Right forelimb (tissue), 1 donor: ENCODE measurements at regions not wholly inside any gene's neighbourhood (a gene's known extent, or its start where the extent isn't known, plus 50 kb on each side); places are given as distances from the start of the nearest gene placed in this dataset.
A peak's percentile ranks its signal among the peaks of the same experiment; 100 is the strongest.
"Not testable (repeated sequence)": the region's sequence is repeated elsewhere in the genome, so short reads cannot be mapped to it uniquely, and the experiment has no call there.

Source experiments
- DNase-seq: peaks from one replicate; pipeline ENCODE4 v3.0.0-alpha.2; 2018

- no peak for DNase-seq
These were observed 50.4 kb downstream of the KATNIP start for GRCh38 chr16:27600381-27600780.

GRCh38 chr16:27602103-27602502, 52.2 kb downstream of the KATNIP start:
- DNase-seq = no peak

DNA sequence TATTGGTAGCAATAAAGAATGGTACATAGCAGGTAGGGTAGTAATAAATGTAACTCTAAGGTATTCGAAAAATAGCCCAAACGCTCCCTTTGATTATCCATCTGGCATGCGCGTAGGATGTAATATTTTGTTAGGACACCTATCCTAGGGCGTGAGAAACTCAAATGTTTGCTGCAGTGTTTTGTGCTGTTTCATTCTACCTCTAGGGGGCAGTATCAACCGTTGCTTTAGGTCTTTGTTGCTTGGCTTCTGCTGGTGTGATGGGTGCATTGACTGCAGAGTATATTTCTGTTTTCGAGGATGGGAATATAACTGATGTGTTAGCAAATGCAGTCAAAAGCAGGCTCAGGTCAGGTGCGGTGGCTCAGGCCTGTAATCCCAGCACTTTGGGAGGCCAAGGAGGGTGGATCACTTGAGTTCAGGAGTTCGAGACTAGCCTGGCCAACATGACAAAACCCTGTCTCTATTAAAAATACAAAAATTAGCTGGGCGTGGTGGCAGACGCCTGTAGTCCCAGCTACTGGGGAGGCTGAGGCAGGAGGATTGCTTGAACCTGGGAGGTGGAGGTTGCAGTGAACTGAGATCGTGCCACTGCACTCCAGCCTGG, 55.7 kb downstream of the KATNIP start:
- DNase-seq = not testable (repeated sequence)

GRCh38 chr16:27611340-27611739, 61.4 kb downstream of the KATNIP start:
- no peak for DNase-seq

DNA sequence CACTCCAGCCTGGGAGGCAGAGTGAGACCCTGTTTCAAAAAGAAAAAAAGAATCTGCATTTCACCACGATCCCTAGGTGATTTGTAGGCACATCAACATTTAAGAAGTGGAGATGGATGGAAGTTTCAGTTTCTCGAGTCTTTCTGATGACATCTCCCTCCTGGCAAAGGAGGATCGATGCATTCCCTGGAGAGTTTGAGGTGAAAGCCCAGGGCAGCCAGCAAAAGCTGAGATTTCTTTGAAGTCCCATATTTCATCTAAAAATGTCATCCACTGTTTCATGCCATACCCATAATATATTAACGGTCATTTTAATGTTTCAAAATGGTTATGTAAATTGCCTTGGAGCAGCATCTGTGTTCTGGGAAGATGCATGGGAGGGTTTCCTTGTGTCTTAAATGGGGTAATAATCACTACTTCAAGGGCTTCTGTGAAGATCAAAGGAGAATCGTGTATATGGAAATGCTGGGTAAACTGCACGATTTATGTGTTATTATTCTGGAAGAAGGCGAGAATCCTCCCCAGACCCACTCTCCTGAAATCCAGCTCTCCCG, 63.4 kb downstream of the KATNIP start:
- no peak for DNase-seq

DNA sequence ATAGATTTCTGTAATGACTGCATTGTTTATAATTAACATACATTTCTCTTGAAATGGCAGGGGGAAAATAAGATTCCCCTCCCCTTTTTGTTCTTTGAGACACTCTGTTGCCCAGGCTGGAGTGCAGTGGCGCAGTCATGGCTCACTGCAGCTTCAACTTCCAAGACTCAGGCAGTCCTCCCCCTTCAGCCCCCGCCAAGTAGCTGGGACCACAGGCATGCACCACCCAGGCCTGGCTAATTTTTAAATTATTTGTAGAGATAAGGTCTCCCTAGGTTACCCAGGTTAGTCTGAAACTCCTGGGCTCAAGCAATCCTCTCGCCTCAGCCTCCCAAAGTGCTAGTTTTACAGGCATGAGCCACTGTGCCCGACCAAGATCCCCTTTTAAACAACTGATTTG, 67.7 kb downstream of the KATNIP start:
- no peak for DNase-seq

- no peak for DNase-seq
These were observed 68.2 kb downstream of the KATNIP start for GRCh38 chr16:27618165-27618564.

DNA sequence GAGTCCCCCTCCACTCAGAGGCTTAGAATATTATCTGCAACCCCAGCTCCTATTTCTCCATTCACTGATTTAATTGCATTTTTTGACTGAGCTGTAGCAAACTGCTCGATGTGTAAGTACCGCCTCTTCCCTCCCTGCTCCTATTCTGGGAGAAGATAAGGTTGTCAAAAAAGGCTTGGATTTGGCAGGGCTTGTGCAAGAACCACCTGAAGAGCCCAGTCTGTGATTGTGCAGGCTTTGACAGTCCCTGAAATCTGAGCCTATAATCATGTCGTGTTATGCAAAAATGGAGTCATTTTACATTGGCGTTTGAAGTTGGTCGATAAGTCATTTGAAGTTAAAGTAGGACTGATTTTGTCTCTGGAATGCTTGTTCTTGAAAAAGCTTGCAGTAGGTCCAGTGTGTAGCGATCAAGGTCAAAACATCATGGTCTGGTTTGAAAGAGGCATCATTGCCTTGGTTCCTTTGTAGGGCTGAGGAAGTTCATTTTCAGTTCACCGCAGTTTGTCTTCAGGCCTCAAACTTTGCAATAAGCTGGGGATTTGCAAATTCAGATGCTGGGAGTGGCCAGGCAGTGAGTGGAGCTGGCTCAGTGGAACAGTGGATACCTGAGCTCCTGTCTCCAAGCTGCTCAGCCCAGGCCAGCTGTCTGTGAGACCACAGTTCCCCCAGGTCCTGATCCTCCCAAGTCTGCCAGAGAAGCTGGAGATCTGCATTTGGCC, 68.8 kb downstream of the KATNIP start:
- DNase-seq = peak; percentile 47

DNA sequence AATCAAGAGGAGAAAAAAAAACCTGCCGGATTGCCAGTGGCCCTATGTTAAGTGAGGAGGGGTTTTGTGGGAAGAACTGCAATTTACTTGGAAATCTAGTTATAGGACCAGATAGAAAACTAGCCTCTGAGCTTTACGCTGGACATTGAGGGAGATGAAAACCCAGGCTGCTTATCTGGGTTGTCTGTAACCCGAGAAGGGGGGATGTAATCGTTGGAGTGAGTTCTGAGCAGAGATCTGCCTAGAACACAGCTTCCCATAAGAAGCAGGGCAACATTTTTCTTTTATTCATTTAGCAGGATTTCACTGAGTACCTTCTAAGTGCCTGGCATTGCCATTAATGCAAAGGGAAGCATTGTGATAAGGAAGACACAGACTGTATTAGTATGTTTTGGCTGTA, 70.6 kb downstream of the KATNIP start:
- DNase-seq = no peak

DNA sequence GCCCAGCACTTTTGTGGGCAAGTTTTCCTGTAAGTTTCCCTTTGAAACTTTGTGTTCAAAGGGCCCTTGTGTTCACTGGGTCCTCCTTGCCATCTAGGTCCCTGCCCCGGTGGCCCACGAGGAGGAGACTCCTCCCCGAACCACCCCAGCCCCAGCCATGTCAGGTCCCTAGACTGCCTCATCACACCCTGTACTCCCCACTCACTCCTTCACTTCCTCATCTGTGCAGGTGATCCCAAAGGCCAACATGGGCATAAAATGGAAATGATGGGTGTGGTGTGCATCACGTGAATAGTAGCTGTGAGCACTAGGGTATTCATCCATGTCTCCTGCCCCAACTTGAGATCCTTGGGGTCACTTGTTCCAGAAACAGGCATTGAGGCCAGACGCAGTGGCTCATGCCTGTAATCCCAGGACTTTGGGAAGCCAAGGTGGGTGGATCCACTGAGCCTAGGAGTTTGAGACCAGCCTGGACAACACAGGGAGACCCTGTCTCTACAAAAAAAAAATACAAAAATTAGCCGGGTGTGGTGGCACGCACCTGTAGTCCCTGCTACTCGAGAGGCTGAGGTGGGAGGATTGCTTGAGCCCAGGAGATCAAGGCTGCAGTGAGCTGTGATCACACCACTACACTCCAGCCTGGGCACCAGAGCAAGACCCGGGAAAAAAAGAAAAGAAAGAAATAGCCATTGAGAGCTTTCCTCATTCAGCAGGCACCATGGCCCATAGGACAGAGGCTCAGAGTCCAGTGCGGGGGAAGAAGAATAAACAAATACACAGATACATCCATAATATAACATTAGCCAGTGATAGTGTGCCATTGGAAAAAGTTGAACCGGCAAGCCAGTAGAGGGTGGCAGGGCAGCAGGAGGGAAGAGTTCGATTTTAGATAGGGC, 74.5 kb downstream of the KATNIP start:
- no peak for DNase-seq

DNA sequence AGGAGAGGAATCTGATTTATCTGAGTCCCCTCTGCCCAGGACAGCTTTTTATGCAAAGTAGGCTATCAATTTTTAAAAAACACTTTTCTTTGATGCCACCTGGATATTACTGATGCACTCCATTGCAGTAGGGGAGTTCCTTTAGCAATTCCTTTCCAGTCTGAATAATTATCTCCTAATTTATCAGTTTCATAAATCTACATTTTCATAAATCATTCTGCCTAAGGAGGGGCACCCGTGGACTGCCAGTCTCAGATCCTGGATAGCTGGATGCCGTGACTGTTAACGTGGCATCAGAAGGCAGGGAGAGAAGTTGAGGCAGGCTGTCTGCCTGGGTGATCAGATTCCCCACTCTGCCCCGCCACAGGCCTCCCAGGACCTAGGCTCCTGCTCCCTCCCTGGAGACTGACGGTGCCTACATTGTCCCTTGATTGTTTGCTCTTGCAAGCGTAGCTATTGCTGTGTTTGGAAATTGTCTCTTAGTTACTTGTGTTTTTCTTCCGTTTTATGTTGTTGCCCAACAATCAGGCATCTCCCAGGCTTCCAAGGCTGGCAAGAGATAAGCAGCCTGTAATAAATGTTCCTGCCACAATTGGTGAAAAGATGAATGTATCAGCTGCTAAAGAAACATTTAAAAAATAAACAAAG, 75.2 kb downstream of the KATNIP start:
- DNase-seq = no peak

- no peak for DNase-seq
These were observed 77.2 kb downstream of the KATNIP start for GRCh38 chr16:27627136-27627535.

- DNase-seq = peak; percentile 58
These were observed 78.4 kb downstream of the KATNIP start for GRCh38 chr16:27628241-27628942.

- DNase-seq = not testable (repeated sequence)
These were observed 79.1 kb downstream of the KATNIP start for GRCh38 chr16:27628943-27629462.

DNA sequence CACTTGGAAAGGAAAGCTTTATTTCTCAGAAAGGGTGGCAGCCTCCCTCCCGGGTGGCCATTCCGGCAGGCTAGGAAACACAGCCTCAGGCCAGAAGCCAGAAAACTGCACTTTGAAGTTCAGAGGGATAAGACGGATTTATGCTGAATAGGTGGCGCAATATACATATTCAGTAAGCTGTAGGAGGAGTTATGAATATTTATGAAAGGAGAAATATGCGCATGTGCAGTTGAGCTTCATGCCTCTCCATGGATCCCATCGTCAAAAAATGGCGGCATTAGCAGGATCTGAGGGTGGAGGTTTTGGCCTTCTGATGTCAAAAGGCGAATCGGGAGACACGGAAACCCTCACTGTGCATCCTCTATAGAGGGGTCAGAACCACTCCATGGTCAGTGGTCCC, 82.3 kb downstream of the KATNIP start:
- no peak for DNase-seq

DNA sequence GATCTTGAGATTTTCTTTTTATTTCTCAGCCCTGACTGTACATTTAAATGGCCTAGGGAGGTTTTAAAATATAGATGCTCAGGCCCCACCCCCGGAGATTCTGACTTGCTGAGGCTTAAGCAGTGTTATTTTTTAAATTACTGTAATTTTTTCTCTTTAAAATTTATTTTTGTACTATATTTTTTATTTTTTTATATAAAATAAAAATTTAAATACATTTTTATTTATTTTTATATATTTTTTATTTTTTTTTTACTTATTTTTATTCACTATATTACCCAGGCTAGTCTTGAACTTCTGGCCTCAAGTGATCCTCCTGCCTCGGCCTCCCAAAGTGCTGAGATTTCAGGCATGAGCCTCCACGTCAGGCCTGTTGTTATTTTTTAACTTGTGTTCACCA, 83.3 kb downstream of the KATNIP start:
- no peak for DNase-seq

GRCh38 chr16:27633721-27634120, 83.8 kb downstream of the KATNIP start:
- DNase-seq = no peak

DNA sequence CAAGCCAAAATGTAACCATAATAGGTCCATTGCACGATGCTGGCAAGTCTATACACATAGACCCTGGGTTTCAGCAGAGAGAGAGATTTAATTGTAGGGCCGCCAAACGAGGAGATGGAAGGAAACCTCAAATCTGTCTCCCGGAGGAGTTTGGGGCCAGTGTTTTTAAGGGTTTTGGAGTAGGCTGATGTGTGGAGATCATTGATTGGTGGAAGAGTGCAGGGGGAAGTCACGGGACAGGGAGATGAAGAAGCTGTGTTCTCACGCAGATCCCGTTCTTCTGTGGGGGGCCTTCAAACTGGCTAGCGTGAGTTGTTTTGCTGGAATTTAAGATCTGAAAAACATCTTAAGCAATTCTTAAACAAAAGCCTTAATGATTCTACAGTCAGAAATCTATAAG, 84.8 kb downstream of the KATNIP start:
- DNase-seq = no peak

DNA sequence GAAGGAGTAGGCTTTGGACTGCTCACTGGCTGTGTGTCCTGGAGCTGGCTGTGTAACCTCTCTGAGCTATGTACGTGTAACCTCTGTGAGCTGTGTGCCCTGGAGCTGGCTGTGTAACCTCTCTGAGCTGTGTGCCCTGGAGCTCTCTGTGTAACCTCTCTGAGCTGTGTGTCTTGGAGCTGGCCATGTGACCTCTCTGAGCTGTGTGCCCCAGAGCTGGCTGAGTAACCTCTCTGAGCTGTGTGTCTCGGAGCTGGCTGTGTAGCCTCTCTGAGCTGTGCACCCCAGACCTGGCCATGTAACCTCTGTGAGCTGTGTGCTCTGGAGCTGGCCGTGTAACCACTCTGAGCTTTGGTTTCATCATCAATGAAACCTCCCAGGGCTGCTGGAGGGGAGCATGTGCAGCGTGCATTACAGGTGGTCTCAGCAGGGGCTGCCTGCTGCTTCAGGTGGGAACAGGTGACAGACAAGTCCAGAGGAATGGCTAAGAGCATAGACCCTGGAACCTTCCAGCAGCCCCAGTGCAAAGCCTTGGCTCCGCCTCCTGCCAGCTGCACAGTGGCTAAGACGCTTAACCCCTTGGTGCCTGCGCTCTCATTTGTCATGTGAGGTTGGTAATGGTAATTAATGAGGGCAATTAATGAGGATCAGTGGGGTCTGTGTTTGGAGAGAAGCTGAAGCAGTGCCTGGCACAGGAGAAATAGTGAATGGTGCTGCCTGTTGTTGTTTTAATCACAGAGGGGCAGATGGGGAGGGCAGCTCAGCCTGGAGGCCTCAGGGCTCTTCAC, 86.7 kb downstream of the KATNIP start:
- no peak for DNase-seq

DNA sequence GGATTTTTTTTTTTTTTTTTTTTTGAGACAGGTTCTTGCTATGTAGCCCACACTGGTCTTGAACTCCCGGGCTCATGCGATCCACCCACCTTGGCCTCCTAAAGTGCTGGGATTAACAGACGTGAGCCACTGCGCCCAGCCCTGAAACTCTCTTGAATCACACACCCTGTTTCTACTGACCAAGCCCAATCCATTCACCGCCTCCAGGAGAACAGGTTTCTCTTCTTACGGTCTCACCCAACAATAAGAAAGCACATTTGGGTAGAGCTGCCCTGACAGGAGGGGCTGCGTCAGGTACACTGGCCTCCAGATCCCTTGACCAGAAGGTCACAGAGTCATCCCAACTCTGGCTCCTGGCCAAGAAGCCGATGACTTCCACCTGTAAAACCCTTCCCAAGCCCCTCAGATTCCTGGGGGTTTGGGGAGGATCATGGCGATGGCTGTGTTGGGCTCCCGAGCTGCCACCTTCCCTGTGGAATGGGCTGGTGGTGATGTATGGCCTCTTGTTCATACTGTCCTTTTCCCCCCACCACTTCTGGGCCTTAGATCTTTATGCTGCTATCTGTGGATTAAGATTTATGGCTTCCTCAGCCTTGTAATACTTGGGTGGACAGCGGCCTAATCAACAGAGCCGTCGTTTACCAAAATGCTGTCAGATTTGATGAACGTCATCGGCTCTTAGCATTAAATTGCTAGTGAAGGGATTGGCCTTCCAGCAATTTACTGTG, 89.1 kb downstream of the KATNIP start:
- no peak for DNase-seq
